MM.1S (cell line): ENCODE measurements at regions not wholly inside any gene's neighbourhood (a gene's known extent, or its start where the extent isn't known, plus 50 kb on each side); places are given as distances from the start of the nearest gene placed in this dataset.
"Not testable (repeated sequence)": the region's sequence is repeated elsewhere in the genome, so short reads cannot be mapped to it uniquely, and the experiment has no call there.

Source experiments
- DNase-seq: peaks from one replicate; pipeline ENCODE4 v3.0.0-alpha.2; 2015
- H2AFZ ChIP-seq: fragments of 300-600 bp; sonication (generic); 2 replicates; pipeline ENCODE4 v1.6.0; 2016; ENCODE audit warnings: antibody characterized with exemption, low read length
- H3F3A ChIP-seq: fragments of 300-600 bp; sonication (generic); 2 replicates; pipeline ENCODE4 v1.6.1; 2016; ENCODE audit warnings: mild to moderate bottlenecking, antibody characterized with exemption, low read length, moderate library complexity, mixed read lengths; ENCODE audit not compliant: insufficient read depth
- H3K27ac ChIP-seq: fragments of 300-600 bp; sonication (generic); 2 replicates; pipeline ENCODE4 v1.5.1; 2016; ENCODE audit warnings: mild to moderate bottlenecking, low read length
- H3K27me3 ChIP-seq: fragments of 300-600 bp; sonication (generic); replicated peaks from 2 replicates; pipeline ENCODE4 v1.6.0; 2016; ENCODE audit warnings: low read length; ENCODE audit not compliant: insufficient read depth
- H3K36me3 ChIP-seq: fragments of 300-600 bp; sonication (generic); replicated peaks from 2 replicates; pipeline ENCODE4 v1.6.1; 2016; ENCODE audit warnings: mild to moderate bottlenecking, low read length, mixed read lengths; ENCODE audit not compliant: insufficient read depth
- H3K4me1 ChIP-seq: fragments of 300-600 bp; sonication (generic); 2 replicates; pipeline ENCODE4 v1.6.1; 2016; ENCODE audit warnings: low read length, mixed read lengths
- H3K4me2 ChIP-seq: fragments of 300-600 bp; sonication (generic); 2 replicates; pipeline ENCODE4 v1.6.0; 2016; ENCODE audit warnings: low read depth, low read length
- H3K4me3 ChIP-seq: fragments of 300-600 bp; sonication (generic); 2 replicates; pipeline ENCODE4 v1.5.1; 2016; ENCODE audit warnings: low read length, mixed read lengths
- H3K79me2 ChIP-seq: fragments of 300-600 bp; sonication (generic); 2 replicates; pipeline ENCODE4 v1.6.1; 2016; ENCODE audit warnings: mixed run types, low read length, mixed read lengths
- H3K9ac ChIP-seq: fragments of 300-600 bp; sonication (generic); 2 replicates; pipeline ENCODE4 v1.6.1; 2016; ENCODE audit warnings: low read length, mixed read lengths
- H3K9me2 ChIP-seq: fragments of 300-600 bp; sonication (generic); replicated peaks from 2 replicates; pipeline ENCODE4 v1.6.1; 2016; ENCODE audit warnings: mild to moderate bottlenecking, low read length, mixed read lengths; ENCODE audit not compliant: insufficient read depth
- H3K9me3 ChIP-seq: fragments of 300-600 bp; sonication (generic); replicated peaks from 2 replicates; pipeline ENCODE4 v1.6.1; 2016; ENCODE audit warnings: mild to moderate bottlenecking, low read length, mixed read lengths; ENCODE audit not compliant: insufficient read depth
- H4K20me1 ChIP-seq: fragments of 300-600 bp; sonication (generic); 2 replicates; pipeline ENCODE4 v1.6.1; 2016; ENCODE audit warnings: mild to moderate bottlenecking, low read length, moderate library complexity, mixed read lengths; ENCODE audit not compliant: insufficient read depth
- CTCF ChIP-seq: fragments of 300-600 bp; sonication (generic); IDR thresholded peaks from 2 replicates; pipeline ENCODE4 v1.5.1; 2016; ENCODE audit warnings: antibody characterized with exemption, low read length, mixed read lengths
- EZH2 ChIP-seq: fragments of 300-600 bp; sonication (generic); optimal IDR thresholded peaks from 2 replicates; pipeline ENCODE3; 2017; ENCODE audit warnings: low read depth, mild to moderate bottlenecking, antibody characterized with exemption, low read length, mixed read lengths
- EZH2phosphoT487 ChIP-seq: fragments of 300-600 bp; sonication (generic); IDR thresholded peaks from 2 replicates; pipeline ENCODE4 v1.6.1; 2018; ENCODE audit warnings: antibody characterized with exemption, low read length

GRCh38 chr9:85871008-85871407 lies 69.9 kb upstream of the NAA35 start:
- Histone ChIP-seq H3K36me3 (no peaks in the 10 kb centered on the region), H3F3A (no peaks in the 10 kb centered on the region), H3K4me2 (no peak overlapping the region), H3K79me2 (no peaks in the 10 kb centered on the region), H4K20me1 (no peaks in the 10 kb centered on the region), H3K9me3 (no peaks in the 10 kb centered on the region), H3K27ac (no peak overlapping the region), H3K27me3 (no peaks in the 10 kb centered on the region), H3K9ac (no peak overlapping the region), H3K4me3 (no peak overlapping the region), H3K4me1 (no peaks in the 10 kb centered on the region), H2AFZ (no peak overlapping the region), H3K9me2 (no peaks in the 10 kb centered on the region)
- TF ChIP-seq EZH2, result no peak
- TF ChIP-seq EZH2phosphoT487, result no peak
- no peak for TF ChIP-seq CTCF
- DNase-seq, result no peak

GRCh38 chr9:85871683-85872082 lies 69.3 kb upstream of the NAA35 start:
- DNase-seq, H3K9ac ChIP-seq, H3K9me3 ChIP-seq, H3K79me2 ChIP-seq, H4K20me1 ChIP-seq, H3F3A ChIP-seq, H3K36me3 ChIP-seq, H3K27me3 ChIP-seq, H2AFZ ChIP-seq, H3K4me3 ChIP-seq, H3K9me2 ChIP-seq, H3K4me1 ChIP-seq, H3K27ac ChIP-seq, H3K4me2 ChIP-seq: not testable (repeated sequence)

GRCh38 chr9:85872463-85872862 lies 68.5 kb upstream of the NAA35 start:
- H3K4me2 ChIP-seq, result no peak overlapping the region
- H4K20me1 ChIP-seq, result no peaks in the 10 kb centered on the region
- H3K79me2 ChIP-seq, result no peaks in the 10 kb centered on the region
- no peaks in the 10 kb centered on the region for H3F3A ChIP-seq
- H3K9me2 ChIP-seq, result no peaks in the 10 kb centered on the region
- no peaks in the 10 kb centered on the region for H3K4me1 ChIP-seq
- H2AFZ ChIP-seq, result no peak overlapping the region
- no peak for DNase-seq
- H3K4me3 ChIP-seq, result no peak overlapping the region
- no peaks in the 10 kb centered on the region for H3K9me3 ChIP-seq
- no peak overlapping the region for H3K27ac ChIP-seq
- TF ChIP-seq EZH2 (no peak), EZH2phosphoT487 (no peak), CTCF (no peak)
- no peaks in the 10 kb centered on the region for H3K36me3 ChIP-seq
- no peaks in the 10 kb centered on the region for H3K27me3 ChIP-seq
- H3K9ac ChIP-seq, result no peak overlapping the region

GRCh38 chr9:85876628-85877027 lies 64.3 kb upstream of the NAA35 start:
- no peaks in the 10 kb centered on the region for H3K4me1 ChIP-seq
- H2AFZ ChIP-seq, result no peak overlapping the region
- no peak overlapping the region for H3K4me3 ChIP-seq
- DNase-seq, result no peak
- no peaks in the 10 kb centered on the region for H3K9me2 ChIP-seq
- no peaks in the 10 kb centered on the region for H3F3A ChIP-seq
- no peaks in the 10 kb centered on the region for H3K9me3 ChIP-seq
- no peaks in the 10 kb centered on the region for H3K27me3 ChIP-seq
- H3K36me3 ChIP-seq, result no peaks in the 10 kb centered on the region
- no peaks in the 10 kb centered on the region for H3K79me2 ChIP-seq
- TF ChIP-seq EZH2phosphoT487, result no peak
- no peak for TF ChIP-seq CTCF
- no peak for TF ChIP-seq EZH2
- no peak overlapping the region for H3K9ac ChIP-seq
- H4K20me1 ChIP-seq, result no peaks in the 10 kb centered on the region
- no peak overlapping the region for H3K4me2 ChIP-seq
- no peak overlapping the region for H3K27ac ChIP-seq

- H3K27me3 ChIP-seq, H3K9me2 ChIP-seq, H3F3A ChIP-seq, H3K4me2 ChIP-seq, H4K20me1 ChIP-seq, H3K36me3 ChIP-seq, H3K4me3 ChIP-seq, H3K79me2 ChIP-seq, H2AFZ ChIP-seq, DNase-seq, H3K4me1 ChIP-seq, H3K9me3 ChIP-seq, H3K9ac ChIP-seq, H3K27ac ChIP-seq: not testable (repeated sequence)
These were observed 61.9 kb upstream of the NAA35 start for GRCh38 chr9:85878872-85879597.

GRCh38 chr9:85880507-85880906 lies 60.4 kb upstream of the NAA35 start:
- not testable (repeated sequence) for H3K4me3 ChIP-seq

More at GRCh38 chr9:85880507-85880906, 60.4 kb upstream of the NAA35 start:
- not testable (repeated sequence) for H3K4me2 ChIP-seq, H2AFZ ChIP-seq, H3K27ac ChIP-seq, H3K79me2 ChIP-seq, H3K9ac ChIP-seq, H3K36me3 ChIP-seq, H3K4me1 ChIP-seq, DNase-seq, H3F3A ChIP-seq, H4K20me1 ChIP-seq, H3K9me2 ChIP-seq, H3K9me3 ChIP-seq, H3K27me3 ChIP-seq
